Breast epithelium (tissue), 4 donors: ENCODE measurements at regions not wholly inside any gene's neighbourhood (a gene's known extent, or its start where the extent isn't known, plus 50 kb on each side); places are given as distances from the start of the nearest gene placed in this dataset.

Experiments
- DNase-seq, 2 donors: peaks; one replicate each; pipeline ENCODE4 v3.0.0-alpha.2; 2019; ENCODE audit warnings: low spot score in 2 of 2
- H3K27ac ChIP-seq, 2 donors: fragments of 200-600 bp; sonication (generic) in 1 of 2; one replicate each; pipeline ENCODE4 v1.5.1; 2016 to 2019; ENCODE audit warnings: mild to moderate bottlenecking in 1 of 2
- H3K27me3 ChIP-seq, 2 donors: fragments of 200-600 bp; sonication (generic) in 1 of 2; one replicate each; pipeline versions ENCODE4 v1.5.1 to v1.6.0; 2017 to 2019; ENCODE audit warnings: control low read depth in 1 of 2, mild to moderate bottlenecking in 1 of 2
- H3K36me3 ChIP-seq: fragments of 200-600 bp; one replicate; pipeline ENCODE4 v1.5.1; 2019
- H3K4me1 ChIP-seq, 2 donors: fragments of 200-600 bp; sonication (generic); one replicate each; pipeline ENCODE4 v1.5.1; 2016 to 2019; ENCODE audit warnings: control low read depth in 1 of 2
- H3K4me3 ChIP-seq, 3 donors: fragments of 200-600 bp; sonication (generic); 1 replicate in 2 of 3; 2 replicates in 1 of 3; pipeline ENCODE4 v1.5.1; 2016 to 2019; ENCODE audit warnings: mild to moderate bottlenecking in 3 of 3, moderate library complexity in 2 of 3
- H3K9me3 ChIP-seq, 2 donors: fragments of 200-600 bp; sonication (generic) in 1 of 2; one replicate each; pipeline ENCODE4 v1.5.1; 2016 to 2019; ENCODE audit warnings: control low read depth in 1 of 2
- POLR2A ChIP-seq: fragments of 450-650 bp; IDR thresholded peaks from one replicate; pipeline ENCODE4 v1.6.1; 2016; ENCODE audit warnings: antibody characterized with exemption, mild to moderate bottlenecking, moderate library complexity
- POLR2AphosphoS5 ChIP-seq, 3 donors: sonication (generic); formaldehyde crosslinking; IDR thresholded peaks; one replicate each; pipeline ENCODE4 v1.6.1; 2017; ENCODE audit warnings: antibody characterized with exemption in 3 of 3
- intact Hi-C: fragments of 100-400 bp; cut with DNase I; formaldehyde crosslinking; loops from one replicate; pipeline ENCODE4 v1.15.1; 2023; ENCODE audit warnings: low total_unique reads
- TF ChIP-seq, protein P1 (sequence below), 3 donors: fragments of 450-650 bp; IDR thresholded peaks; one replicate each; pipeline ENCODE4 v1.5.1; 2016 to 2017; ENCODE audit warnings: antibody characterized with exemption in 3 of 3, mild to moderate bottlenecking in 3 of 3, moderate library complexity in 3 of 3

- TF ChIP-seq, protein P1, sequence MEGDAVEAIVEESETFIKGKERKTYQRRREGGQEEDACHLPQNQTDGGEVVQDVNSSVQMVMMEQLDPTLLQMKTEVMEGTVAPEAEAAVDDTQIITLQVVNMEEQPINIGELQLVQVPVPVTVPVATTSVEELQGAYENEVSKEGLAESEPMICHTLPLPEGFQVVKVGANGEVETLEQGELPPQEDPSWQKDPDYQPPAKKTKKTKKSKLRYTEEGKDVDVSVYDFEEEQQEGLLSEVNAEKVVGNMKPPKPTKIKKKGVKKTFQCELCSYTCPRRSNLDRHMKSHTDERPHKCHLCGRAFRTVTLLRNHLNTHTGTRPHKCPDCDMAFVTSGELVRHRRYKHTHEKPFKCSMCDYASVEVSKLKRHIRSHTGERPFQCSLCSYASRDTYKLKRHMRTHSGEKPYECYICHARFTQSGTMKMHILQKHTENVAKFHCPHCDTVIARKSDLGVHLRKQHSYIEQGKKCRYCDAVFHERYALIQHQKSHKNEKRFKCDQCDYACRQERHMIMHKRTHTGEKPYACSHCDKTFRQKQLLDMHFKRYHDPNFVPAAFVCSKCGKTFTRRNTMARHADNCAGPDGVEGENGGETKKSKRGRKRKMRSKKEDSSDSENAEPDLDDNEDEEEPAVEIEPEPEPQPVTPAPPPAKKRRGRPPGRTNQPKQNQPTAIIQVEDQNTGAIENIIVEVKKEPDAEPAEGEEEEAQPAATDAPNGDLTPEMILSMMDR (IDR thresholded peaks at IDR 0.05): no peak
- TF ChIP-seq POLR2AphosphoS5 (IDR thresholded peaks at IDR 0.05): no peak
- no peak for TF ChIP-seq POLR2A
- Histone ChIP-seq H3K4me1 (no peaks in the 10 kb centered on the region), H3K9me3 (no peaks in the 10 kb centered on the region), H3K27me3 (no peaks in the 10 kb centered on the region), H3K4me3 (no peak overlapping the region), H3K27ac (peak overlapping the region in 1 of 2 donors; percentile 56), H3K36me3 (no peaks in the 10 kb centered on the region)
- DNase-seq: no peak
- intact Hi-C loops: no loop called here
Measured at GRCh38 chr1:94727846-94728715, 92.1 kb upstream of the SLC44A3 start.

- TF ChIP-seq, protein P1 (IDR thresholded peaks at IDR 0.05): no peak
- TF ChIP-seq POLR2A (no peak), POLR2AphosphoS5 (IDR thresholded peaks at IDR 0.05) (no peak)
- Histone ChIP-seq H3K9me3 (no peaks in the 10 kb centered on the region), H3K4me1 (no peaks in the 10 kb centered on the region), H3K4me3 (no peak overlapping the region), H3K27me3 (no peaks in the 10 kb centered on the region), H3K27ac (no peak overlapping the region), H3K36me3 (no peaks in the 10 kb centered on the region)
- no peak for DNase-seq
- intact Hi-C loops: no loop called here
Measured at GRCh38 chr1:94726981-94727685, 93.0 kb upstream of the SLC44A3 start.

DNA sequence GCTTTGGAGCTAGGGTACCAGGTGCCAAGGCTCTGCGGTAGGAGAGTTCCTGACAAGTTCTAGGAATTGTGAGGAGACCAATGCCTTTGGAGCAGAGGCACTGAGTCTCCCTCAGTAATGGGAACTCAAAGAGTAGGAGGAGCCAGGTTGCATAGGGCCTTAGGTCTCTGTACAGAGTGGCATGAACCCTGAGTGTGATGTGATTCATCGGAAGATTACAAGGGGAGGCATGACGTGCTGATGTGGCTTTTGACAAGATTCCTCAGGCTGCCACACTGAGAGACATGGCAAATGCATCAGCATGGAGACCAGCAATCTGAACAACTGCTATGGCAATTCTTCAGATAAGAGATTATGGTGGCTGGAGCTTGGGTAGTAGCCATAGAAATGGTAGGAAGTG is 94.6 kb upstream of the SLC44A3 start:
- TF ChIP-seq POLR2AphosphoS5 (IDR thresholded peaks at IDR 0.05) (no peak), POLR2A (no peak)
- TF ChIP-seq, protein P1 (IDR thresholded peaks at IDR 0.05): no peak
- Histone ChIP-seq H3K4me1 (no peaks in the 10 kb centered on the region), H3K27ac (no peak overlapping the region), H3K36me3 (no peaks in the 10 kb centered on the region), H3K27me3 (no peaks in the 10 kb centered on the region), H3K4me3 (no peak overlapping the region), H3K9me3 (no peaks in the 10 kb centered on the region)
- DNase-seq: no peak
- intact Hi-C loops: no loop called here

DNA sequence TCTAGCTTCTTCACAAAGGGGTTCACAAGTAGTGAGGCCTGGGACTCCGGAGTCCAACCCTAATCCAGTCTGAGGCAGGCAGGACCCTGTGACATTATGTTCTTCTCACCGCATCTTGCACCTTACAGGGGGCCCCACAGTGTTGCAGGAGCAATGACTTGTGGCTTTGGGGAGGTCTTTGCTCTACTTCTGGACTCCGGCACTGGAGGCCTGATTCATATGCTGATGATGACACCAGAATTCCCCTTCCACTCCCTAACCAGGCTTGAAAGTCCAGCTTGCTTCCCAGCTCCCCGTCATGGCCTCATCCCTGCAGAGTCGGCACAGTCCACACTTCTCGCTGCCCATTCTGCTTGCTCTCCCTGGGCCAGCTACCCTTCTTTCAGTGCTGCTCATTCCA is 96.3 kb upstream of the SLC44A3 start:
- intact Hi-C loops: no loop called here
- Histone ChIP-seq H3K27ac (no peak overlapping the region), H3K9me3 (no peaks in the 10 kb centered on the region), H3K4me1 (no peaks in the 10 kb centered on the region), H3K36me3 (no peaks in the 10 kb centered on the region), H3K27me3 (no peaks in the 10 kb centered on the region), H3K4me3 (no peak overlapping the region)
- no peak for TF ChIP-seq POLR2A
- TF ChIP-seq POLR2AphosphoS5 (IDR thresholded peaks at IDR 0.05): no peak
- TF ChIP-seq, protein P1 (IDR thresholded peaks at IDR 0.05): no peak
- no peak for DNase-seq

DNA sequence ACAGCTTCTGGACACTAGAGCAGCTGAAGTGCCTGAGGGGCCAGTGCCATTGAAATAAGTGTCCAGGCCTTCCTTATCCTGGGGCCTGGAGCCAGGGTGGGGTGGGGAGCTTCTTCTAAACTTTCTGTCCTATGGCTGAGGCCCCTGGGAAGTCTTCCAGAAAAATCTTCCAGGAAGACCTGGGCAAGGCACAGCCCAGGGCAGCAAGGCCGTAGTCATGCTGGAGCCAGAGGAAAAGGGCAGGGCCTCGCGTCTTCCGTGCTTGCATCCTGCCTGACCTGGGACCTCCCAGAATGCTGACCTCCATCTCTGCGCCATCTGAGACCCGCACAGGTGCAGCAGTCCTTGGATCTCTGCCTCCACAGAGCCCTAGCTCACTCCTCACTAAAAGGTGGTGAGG is 96.7 kb upstream of the SLC44A3 start:
- Histone ChIP-seq H3K4me1 (no peaks in the 10 kb centered on the region), H3K4me3 (no peak overlapping the region), H3K9me3 (no peaks in the 10 kb centered on the region), H3K27me3 (no peaks in the 10 kb centered on the region), H3K27ac (no peak overlapping the region), H3K36me3 (no peaks in the 10 kb centered on the region)
- TF ChIP-seq POLR2A (no peak), POLR2AphosphoS5 (IDR thresholded peaks at IDR 0.05) (no peak)
- TF ChIP-seq, protein P1 (IDR thresholded peaks at IDR 0.05): no peak
- intact Hi-C loops: no loop called here
- no peak for DNase-seq
